WTC11 (cell line): ENCODE measurements at regions not wholly inside any gene's neighbourhood (a gene's known extent, or its start where the extent isn't known, plus 50 kb on each side); places are given as distances from the start of the nearest gene placed in this dataset.

Experiments
- CREM ChIP-seq: sonication (generic); formaldehyde crosslinking; IDR thresholded peaks from 2 replicates; pipeline ENCODE4 v1.8.1; 2022; ENCODE audit warnings: mild to moderate bottlenecking, missing genetic modification reagents, moderate library complexity
- FOXK1 ChIP-seq: sonication (generic); formaldehyde crosslinking; IDR thresholded peaks from 2 replicates; pipeline ENCODE4 v1.8.0; 2022; ENCODE audit warnings: mild to moderate bottlenecking, moderate library complexity, missing genetic modification reagents
- SP1 ChIP-seq: sonication (generic); formaldehyde crosslinking; conservative IDR thresholded peaks from 2 replicates; pipeline ENCODE4 v1.8.1; 2022; ENCODE audit warnings: missing genetic modification reagents
- TF ChIP-seq, protein P1 (sequence below): sonication (generic); formaldehyde crosslinking; conservative IDR thresholded peaks from 2 replicates; pipeline ENCODE4 v1.8.1; 2022; ENCODE audit warnings: mild to moderate bottlenecking, missing genetic modification reagents
- TF ChIP-seq, protein P2 (sequence below): fragments of 200-600 bp; IDR thresholded peaks from 2 replicates; pipeline ENCODE4 v1.8.0; 2022; ENCODE audit warnings: antibody characterized with exemption
- TF ChIP-seq, protein P3 (sequence below): sonication (generic); formaldehyde crosslinking; IDR thresholded peaks from 2 replicates; pipeline ENCODE4 v1.8.1; 2022; ENCODE audit warnings: low read depth, mild to moderate bottlenecking, moderate library complexity, missing genetic modification reagents, borderline replicate concordance

DNA sequence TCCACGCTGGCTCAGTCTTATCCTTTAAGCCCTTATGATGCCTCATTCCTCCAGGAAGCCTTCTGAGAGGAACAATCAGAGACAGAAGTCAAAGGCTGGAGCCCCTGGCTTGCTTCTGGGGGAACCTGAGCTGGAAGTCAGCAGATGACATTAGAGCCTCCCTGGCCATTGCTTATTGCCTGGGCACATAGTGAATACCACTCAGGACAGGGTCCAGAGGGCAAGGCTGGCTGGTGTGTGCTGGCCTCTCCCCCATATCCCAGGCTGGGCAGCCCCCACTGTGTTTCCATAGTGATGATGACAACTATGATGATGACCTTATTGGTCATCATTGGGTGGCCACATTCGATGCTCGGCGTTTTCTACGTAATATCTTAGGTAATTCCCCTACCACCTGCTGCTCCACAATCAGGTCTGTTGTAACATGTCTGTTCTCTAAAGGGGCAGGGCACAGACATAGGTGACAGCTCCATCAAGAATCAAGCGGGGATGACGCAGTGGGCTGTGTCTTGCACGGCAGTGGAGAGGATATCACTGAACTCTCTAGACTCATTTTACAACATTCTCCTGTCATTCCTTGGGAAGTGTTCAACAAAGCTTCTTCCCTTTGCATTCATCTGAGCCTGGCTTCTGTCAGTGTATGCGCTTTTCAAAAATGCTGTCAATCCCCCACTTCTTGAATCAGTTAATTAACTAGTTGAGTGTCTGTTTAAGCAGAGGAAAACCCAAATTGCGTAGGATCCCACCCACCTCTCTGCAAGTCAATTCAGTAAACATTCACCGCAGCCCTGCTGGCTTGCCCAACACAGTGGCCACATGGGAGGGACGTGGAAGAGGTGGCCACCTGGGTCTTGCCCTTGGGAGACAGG is 89.4 kb upstream of the TSHZ3 start:
- TF ChIP-seq, protein P1, sequence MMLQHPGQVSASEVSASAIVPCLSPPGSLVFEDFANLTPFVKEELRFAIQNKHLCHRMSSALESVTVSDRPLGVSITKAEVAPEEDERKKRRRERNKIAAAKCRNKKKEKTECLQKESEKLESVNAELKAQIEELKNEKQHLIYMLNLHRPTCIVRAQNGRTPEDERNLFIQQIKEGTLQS (CRISPR knock-in tag), result no peak
- no peak for TF ChIP-seq SP1 (CRISPR knock-in tag)
- TF ChIP-seq, protein P2, sequence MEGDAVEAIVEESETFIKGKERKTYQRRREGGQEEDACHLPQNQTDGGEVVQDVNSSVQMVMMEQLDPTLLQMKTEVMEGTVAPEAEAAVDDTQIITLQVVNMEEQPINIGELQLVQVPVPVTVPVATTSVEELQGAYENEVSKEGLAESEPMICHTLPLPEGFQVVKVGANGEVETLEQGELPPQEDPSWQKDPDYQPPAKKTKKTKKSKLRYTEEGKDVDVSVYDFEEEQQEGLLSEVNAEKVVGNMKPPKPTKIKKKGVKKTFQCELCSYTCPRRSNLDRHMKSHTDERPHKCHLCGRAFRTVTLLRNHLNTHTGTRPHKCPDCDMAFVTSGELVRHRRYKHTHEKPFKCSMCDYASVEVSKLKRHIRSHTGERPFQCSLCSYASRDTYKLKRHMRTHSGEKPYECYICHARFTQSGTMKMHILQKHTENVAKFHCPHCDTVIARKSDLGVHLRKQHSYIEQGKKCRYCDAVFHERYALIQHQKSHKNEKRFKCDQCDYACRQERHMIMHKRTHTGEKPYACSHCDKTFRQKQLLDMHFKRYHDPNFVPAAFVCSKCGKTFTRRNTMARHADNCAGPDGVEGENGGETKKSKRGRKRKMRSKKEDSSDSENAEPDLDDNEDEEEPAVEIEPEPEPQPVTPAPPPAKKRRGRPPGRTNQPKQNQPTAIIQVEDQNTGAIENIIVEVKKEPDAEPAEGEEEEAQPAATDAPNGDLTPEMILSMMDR, result no peak
- no peak for TF ChIP-seq FOXK1
- TF ChIP-seq, protein P3, sequence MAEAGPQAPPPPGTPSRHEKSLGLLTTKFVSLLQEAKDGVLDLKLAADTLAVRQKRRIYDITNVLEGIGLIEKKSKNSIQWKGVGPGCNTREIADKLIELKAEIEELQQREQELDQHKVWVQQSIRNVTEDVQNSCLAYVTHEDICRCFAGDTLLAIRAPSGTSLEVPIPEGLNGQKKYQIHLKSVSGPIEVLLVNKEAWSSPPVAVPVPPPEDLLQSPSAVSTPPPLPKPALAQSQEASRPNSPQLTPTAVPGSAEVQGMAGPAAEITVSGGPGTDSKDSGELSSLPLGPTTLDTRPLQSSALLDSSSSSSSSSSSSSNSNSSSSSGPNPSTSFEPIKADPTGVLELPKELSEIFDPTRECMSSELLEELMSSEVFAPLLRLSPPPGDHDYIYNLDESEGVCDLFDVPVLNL, result no peak
- TF ChIP-seq CREM (CRISPR knock-in tag), result no peak
